HepG2 (cell line): ENCODE measurements at regions not wholly inside any gene's neighbourhood (a gene's known extent, or its start where the extent isn't known, plus 50 kb on each side); places are given as distances from the start of the nearest gene placed in this dataset.

Source experiments
- MAFK ChIP-seq, 2 experiments: IDR thresholded peaks in 1 of 2; conservative IDR thresholded peaks in 1 of 2; 2 replicates each; pipeline ENCODE4 v1.6.1; 2011; ENCODE audit warnings: improper control_type of control experiment in 2 of 2, low read length in 2 of 2
- PAF1 ChIP-seq: IDR thresholded peaks from 2 replicates; pipeline ENCODE4 v1.6.1; 2016; ENCODE audit warnings: missing genetic modification reagents, missing compliant biosample characterization
- RELA ChIP-seq: sonication (generic); formaldehyde crosslinking; IDR thresholded peaks from 2 replicates; pipeline ENCODE4 v1.4.0; 2020; ENCODE audit warnings: missing genetic modification reagents
- TAF1 ChIP-seq: sonication (generic); formaldehyde crosslinking; IDR thresholded peaks from 2 replicates; pipeline ENCODE4 v1.4.0; 2020; ENCODE audit warnings: missing genetic modification reagents
- ZFP36L1 ChIP-seq: sonication (generic); formaldehyde crosslinking; IDR thresholded peaks from 2 replicates; pipeline ENCODE4 v1.8.0; 2022; ENCODE audit warnings: mild to moderate bottlenecking, missing genetic modification reagents, moderate library complexity
- ZNF18 ChIP-seq: sonication (generic); formaldehyde crosslinking; IDR thresholded peaks from 2 replicates; pipeline ENCODE4 v1.8.0; 2022; ENCODE audit warnings: mild to moderate bottlenecking, missing genetic modification reagents; ENCODE audit not compliant: insufficient replicate concordance
- ZNF180 ChIP-seq: sonication (generic); formaldehyde crosslinking; IDR thresholded peaks from 2 replicates; pipeline ENCODE4 v1.4.0; 2020; ENCODE audit warnings: low read depth, missing genetic modification reagents, borderline replicate concordance
- ZNF264 ChIP-seq: sonication (generic); formaldehyde crosslinking; IDR thresholded peaks from 2 replicates; pipeline ENCODE4 v1.4.0; 2020; ENCODE audit warnings: missing genetic modification reagents
- TF ChIP-seq, protein P1 (sequence below): sonication (generic); formaldehyde crosslinking; IDR thresholded peaks from 2 replicates; pipeline ENCODE4 v1.5.0; 2020; ENCODE audit warnings: mild to moderate bottlenecking, missing genetic modification reagents, moderate library complexity

DNA sequence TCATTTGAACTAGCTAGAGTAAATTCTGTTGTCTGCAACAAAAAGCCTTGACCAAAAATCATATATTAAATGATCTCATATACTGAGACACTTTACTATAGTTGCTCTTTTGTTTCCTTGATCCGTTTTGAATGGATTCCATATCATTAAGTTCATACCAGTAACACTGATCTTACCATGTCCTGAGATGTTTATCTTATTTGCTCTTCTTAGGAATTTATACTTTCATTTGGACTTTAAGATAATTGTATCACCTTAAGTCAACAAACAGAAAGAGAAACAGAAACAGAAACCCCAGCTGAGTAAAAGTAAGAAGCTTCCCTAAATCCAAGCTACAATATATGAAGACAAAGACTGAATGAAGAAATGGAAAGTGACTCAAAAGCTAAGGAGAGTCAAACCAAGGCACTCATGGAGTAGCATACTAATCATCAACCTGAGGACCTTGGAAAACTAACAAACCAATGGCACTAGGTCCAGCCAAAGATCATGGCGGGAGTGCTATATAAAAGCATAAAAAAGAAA lies 106.5 kb upstream of the COX10 start:
- TF ChIP-seq RELA (CRISPR knock-in tag) (no peak), ZNF18 (CRISPR knock-in tag) (no peak), TAF1 (CRISPR knock-in tag) (no peak), ZNF180 (CRISPR knock-in tag) (no peak), ZFP36L1 (CRISPR knock-in tag) (no peak), PAF1 (CRISPR knock-in tag) (no peak), ZNF264 (CRISPR knock-in tag) (no peak), MAFK (conservative IDR thresholded peaks at IDR 0.05 in 1 of 2, IDR thresholded peaks at IDR 0.05 in 1 of 2; ENCODE audit: low read length in 2 of 2) (no peak)
- TF ChIP-seq, protein P1, sequence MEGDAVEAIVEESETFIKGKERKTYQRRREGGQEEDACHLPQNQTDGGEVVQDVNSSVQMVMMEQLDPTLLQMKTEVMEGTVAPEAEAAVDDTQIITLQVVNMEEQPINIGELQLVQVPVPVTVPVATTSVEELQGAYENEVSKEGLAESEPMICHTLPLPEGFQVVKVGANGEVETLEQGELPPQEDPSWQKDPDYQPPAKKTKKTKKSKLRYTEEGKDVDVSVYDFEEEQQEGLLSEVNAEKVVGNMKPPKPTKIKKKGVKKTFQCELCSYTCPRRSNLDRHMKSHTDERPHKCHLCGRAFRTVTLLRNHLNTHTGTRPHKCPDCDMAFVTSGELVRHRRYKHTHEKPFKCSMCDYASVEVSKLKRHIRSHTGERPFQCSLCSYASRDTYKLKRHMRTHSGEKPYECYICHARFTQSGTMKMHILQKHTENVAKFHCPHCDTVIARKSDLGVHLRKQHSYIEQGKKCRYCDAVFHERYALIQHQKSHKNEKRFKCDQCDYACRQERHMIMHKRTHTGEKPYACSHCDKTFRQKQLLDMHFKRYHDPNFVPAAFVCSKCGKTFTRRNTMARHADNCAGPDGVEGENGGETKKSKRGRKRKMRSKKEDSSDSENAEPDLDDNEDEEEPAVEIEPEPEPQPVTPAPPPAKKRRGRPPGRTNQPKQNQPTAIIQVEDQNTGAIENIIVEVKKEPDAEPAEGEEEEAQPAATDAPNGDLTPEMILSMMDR (CRISPR knock-in tag) = no peak
